ENCODE measurements at regions not wholly inside any gene's neighbourhood (a gene's known extent, or its start where the extent isn't known, plus 50 kb on each side); places are given as distances from the start of the nearest gene placed in this dataset.

- Histone ChIP-seq H3K27ac (ENCODE audit: low read depth, low read length) (no peak overlapping the region), H3K79me2 (ENCODE audit: insufficient read depth, low read length) (no peaks in the 10 kb centered on the region), H3K9ac (ENCODE audit: low read length) (no peak overlapping the region), H3K9me2 (ENCODE audit: insufficient read depth) (no peaks in the 10 kb centered on the region), H3K4me2 (ENCODE audit: low read length) (peak overlapping the region; percentile 15; the same call in 1 of the 2 replicates), H2AFZ (ENCODE audit: low read depth, low read length, poor library complexity, severe bottlenecking) (peak overlapping the region; percentile 56), H3K36me3 (ENCODE audit: control insufficient read depth in 1 of 2, insufficient read depth in 2 of 2, low read length in 2 of 2) (no peaks in the 10 kb centered on the region), H3K9me3 (ENCODE audit: control insufficient read depth in 1 of 2, insufficient read depth in 1 of 2, low read depth in 1 of 2, low read length in 2 of 2) (no peaks in the 10 kb centered on the region), H3K4me1 (ENCODE audit: control insufficient read depth in 1 of 2, insufficient read depth in 2 of 2, low read length in 2 of 2) (peaks cover 19 to 23% of the 10 kb centered on the region in 2 experiments), H4K20me1 (ENCODE audit: insufficient read depth) (no peaks in the 10 kb centered on the region), H3K4me3 (replicated peaks in 1 of 2; ENCODE audit: low read depth in 1 of 2, low read length in 2 of 2) (no peak overlapping the region), H3K27me3 (ENCODE audit: insufficient read depth, low read length) (no peaks in the 10 kb centered on the region)
- DNase-seq (ENCODE audit: low read depth, low spot score) (peak; percentile 8), ATAC-seq (no peak)
- intact Hi-C loops (cut with micrococcal nuclease), result no loop called here
- ChIA-PET RAD21 (ENCODE audit: low non-redundant PET in 1 of 2, low total read pairs in 2 of 2, uncharacterized antibody in 2 of 2, unreplicated experiment in 2 of 2) (no interaction called here), POLR2A (no interaction called here), CTCF (no interaction called here)
- TF ChIP-seq FOSL1 (IDR thresholded peaks at IDR 0.05; ENCODE audit: low read depth) (peak; percentile 19; the same call in 1 of the 2 replicates), CTCF (IDR thresholded peaks at IDR 0.05 in 2 of 3, conservative IDR thresholded peaks at IDR 0.05 in 1 of 3; ENCODE audit: borderline replicate concordance in 1 of 3, insufficient read depth in 1 of 3, low read depth in 2 of 3, low read length in 2 of 3) (no peak), JUND (IDR thresholded peaks at IDR 0.05) (no peak), ZBTB33 (IDR thresholded peaks at IDR 0.05; ENCODE audit: extremely low read depth, insufficient replicate concordance, low read length) (no peak), EGR1 (IDR thresholded peaks at IDR 0.05; ENCODE audit: low read depth) (no peak), CEBPB (IDR thresholded peaks at IDR 0.05; ENCODE audit: low read depth) (no peak), EZH2 (IDR thresholded peaks at IDR 0.05) (no peak), SP1 (IDR thresholded peaks at IDR 0.05; ENCODE audit: low read depth) (no peak), ATF3 (IDR thresholded peaks at IDR 0.05) (no peak)
- no TSS peak for BruUV-seq (replicated peaks)
Measured at GRCh38 chr5:74067748-74068541, 441.9 kb downstream of the ARHGEF28 start.
